GM19455 (cell line): ENCODE measurements at regions not wholly inside any gene's neighbourhood (a gene's known extent, or its start where the extent isn't known, plus 50 kb on each side); places are given as distances from the start of the nearest gene placed in this dataset.
"Not testable (repeated sequence)": the region's sequence is repeated elsewhere in the genome, so short reads cannot be mapped to it uniquely, and the experiment has no call there.

ENCODE experiments used
- ATAC-seq: cut with Tn5 transposase; IDR thresholded peaks from one replicate; pipeline ENCODE4 v1.9.1; 2021; ENCODE audit not compliant: unreplicated experiment

GRCh38 chrY:8814143-8814542 lies 523.1 kb upstream of the TSPY4 start:
- ATAC-seq = no peak

DNA sequence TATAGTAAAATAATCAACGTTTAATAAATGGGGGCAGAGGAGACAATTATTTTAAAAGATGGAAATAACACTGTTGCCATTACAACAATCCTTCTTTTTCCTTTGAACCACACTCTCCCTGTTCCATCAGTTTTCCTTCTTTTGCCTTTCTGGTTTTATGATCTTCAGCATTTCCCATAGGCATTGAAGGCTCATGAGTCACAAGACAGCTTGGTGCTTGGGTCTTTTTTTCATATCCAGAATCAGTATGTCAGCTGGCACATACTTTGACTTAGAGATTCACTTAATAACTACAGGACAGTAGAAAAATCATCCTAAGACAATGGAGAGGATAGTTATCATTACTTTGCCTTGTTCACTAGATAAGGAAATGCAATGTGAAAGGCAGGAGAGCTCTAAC lies 521.6 kb upstream of the TSPY4 start:
- no peak for ATAC-seq

DNA sequence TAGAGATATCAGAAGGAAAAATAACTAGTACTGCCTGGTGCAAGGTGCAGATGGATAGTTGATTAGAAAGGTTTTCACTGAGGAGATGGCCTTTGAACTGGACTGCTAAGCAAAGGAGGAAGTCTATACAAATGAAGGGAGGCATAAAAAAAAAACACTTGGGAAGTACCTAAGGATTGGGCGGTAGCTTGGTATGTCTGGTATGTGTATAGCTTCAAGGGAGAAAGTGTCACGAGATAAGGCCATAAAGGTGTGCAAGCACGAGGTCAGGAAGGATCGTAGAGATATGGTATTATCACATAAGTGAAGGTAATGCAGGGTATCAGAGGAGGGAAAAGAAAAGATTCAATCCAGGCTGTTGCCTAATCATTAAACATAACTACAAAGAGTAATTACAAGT lies 517.2 kb upstream of the TSPY4 start:
- ATAC-seq = no peak

DNA sequence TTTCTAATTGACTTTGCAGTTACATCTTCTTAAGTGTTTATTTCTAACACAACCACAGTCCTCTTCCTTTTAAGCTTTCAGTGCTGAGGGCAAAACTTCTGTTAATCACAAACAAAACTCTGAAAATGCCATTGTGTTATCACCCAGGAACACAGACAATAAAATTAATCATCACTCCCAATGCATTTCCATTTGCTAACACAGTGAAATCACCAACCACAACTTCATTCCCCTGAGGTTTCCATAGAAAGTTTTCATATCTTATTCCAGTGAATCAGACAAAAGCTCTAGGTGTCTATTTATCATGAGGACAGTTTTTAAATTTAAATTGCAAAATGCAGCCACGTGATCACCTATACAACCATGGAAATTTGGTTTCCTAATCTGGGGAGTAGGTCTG lies 516.2 kb upstream of the TSPY4 start:
- ATAC-seq = no peak

- no peak for ATAC-seq
Observed at GRCh38 chrY:8852278-8852677, 485.0 kb upstream of the TSPY4 start.

DNA sequence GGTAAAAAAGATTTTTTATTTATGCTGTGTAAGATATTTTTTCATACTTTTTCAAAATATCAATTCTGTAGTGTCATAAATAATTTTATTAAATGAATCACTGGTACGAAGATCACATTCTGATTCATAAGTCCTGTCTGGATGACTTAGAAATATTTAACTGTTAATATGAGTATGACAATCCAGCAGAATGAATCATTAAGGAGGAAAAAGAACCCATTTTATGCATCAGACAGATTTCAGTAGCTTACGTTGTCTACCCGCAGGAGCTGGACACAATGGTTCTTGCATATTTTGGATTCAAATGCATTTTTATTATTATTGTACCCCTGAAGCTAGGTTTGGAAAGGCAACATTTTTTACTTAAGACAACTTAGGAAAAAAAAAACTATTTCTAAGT lies 448.9 kb upstream of the TSPY4 start:
- no peak for ATAC-seq

DNA sequence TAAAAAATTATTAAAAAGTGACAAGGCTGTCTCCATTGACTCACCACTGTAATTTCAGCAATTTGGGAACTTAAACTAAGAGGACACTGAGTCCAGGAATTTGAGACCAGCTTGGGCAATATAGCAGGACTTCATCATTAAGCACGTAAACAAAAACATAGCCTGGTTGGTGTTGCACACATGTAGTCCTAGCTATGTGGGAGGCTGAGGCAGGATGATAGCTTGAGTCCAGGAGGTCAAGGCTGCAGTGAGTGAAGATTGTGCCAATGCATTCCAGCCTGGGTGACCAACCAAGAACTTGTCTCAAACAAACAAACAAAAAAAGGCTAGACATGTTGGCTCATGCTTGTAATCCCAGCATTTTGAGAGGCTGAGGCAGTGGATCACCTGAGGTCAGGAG lies 439.4 kb upstream of the TSPY4 start:
- no peak for ATAC-seq

- ATAC-seq = no peak
Observed at GRCh38 chrY:8905141-8905540, 432.1 kb upstream of the TSPY4 start.

GRCh38 chrY:8922576-8922975 lies 414.7 kb upstream of the TSPY4 start:
- ATAC-seq = not testable (repeated sequence)
